ENCODE measurements at regions not wholly inside any gene's neighbourhood (a gene's known extent, or its start where the extent isn't known, plus 50 kb on each side); places are given as distances from the start of the nearest gene placed in this dataset.
A peak's percentile ranks its signal among the peaks of the same experiment; 100 is the strongest.

- peak; percentile 26 for DNase-seq (ENCODE audit: low read depth)
Observed at GRCh38 chr10:33612116-33612515, 277.6 kb upstream of the NRP1 start.

DNA sequence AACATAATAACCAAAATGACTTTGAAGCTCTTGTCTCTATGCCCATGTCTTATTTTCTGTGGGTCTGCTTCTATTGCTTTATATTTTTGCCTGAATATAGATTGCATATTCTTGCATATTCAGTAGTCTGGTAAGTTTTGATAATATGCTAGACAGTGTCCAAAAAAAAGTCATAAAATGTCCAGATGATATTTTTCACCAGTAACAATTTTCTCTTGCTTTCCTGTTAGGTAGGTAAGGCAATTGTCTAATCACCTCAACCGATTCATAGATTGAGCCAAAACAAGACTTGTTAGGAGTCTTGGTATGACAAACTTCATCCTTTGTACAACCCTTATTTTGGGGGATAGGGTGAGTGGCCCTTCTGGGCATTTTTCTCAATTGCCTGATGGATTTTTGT, 277.0 kb upstream of the NRP1 start:
- DNase-seq (ENCODE audit: low read depth), result no peak

DNA sequence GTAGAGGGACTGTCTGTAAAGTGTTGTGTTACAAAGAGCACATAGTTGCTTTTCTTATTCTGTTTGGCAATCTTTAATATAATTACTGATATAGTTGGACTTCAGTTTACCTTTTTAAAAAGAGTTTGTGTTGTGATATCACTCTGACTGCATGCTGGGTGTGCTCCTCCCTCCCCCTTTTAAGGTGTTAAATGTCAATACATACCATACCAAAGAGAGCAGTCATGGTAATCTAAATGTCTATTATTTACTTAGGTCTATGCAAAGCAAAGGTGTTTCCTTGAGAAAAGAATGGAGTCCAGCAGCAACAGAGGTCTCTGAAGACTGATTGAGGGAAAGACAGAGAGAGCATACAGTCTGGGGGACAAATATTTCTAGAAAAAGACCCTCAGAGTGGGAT, 275.1 kb upstream of the NRP1 start:
- no peak for DNase-seq (ENCODE audit: low read depth)

DNA sequence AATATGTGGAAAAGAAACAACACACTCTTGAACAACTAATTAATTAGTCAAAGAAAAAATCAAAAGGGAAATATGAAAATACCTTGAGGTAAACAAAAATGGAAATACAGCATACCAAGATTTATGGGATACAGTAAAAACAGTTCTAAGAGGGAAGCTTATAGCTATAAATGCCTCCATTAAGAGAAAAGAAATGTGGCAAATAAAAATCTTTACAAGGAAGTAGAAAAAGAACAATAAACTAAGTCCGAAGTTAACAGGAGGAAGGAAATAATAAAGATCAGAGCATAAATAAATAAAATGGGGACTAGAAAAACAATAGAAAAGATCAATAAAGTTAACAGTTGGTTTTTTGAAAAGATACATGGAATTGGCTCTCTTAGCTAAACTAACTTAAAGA, 267.8 kb upstream of the NRP1 start:
- DNase-seq (ENCODE audit: low read depth), result no peak

DNA sequence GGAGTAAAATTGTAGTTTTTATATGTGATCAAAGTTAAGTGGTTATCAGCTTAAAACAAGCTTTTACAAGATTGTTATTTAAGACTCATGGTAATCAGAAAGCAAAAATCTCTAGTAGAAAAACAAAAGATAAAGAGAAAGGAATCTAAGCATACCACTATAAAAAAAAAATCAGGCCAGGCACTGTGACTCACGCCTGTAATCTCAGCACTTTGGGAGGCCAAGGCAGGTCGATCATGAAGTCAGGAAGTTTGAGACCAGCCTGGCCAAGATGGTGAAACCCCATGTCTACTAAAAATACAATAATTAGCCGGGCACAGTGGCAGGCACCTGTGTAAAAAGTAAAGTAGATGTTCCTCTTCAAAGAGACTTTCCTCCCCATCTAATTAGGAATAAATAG, 265.9 kb upstream of the NRP1 start:
- DNase-seq (ENCODE audit: low read depth), result peak; percentile 62

DNA sequence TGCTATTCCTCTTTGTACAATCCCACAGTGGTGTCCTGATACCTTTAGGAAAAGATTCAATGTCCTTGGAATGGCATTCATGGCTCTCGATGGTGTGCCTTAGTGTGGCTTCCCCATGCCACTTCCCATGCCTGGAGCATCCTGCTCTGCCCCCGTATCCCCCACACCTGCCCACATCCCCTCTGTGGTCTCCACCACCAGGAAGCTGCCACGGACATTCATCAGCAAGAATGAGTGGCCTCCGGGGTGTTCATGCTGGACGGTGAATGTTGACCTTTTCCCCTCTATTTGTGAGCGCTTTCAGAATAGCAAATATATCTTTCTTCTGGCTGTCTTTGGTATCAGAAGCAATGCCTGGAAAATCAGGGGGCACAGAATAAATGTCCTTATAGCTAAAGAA, 262.0 kb upstream of the NRP1 start:
- DNase-seq (ENCODE audit: low read depth), result peak; percentile 21

DNA sequence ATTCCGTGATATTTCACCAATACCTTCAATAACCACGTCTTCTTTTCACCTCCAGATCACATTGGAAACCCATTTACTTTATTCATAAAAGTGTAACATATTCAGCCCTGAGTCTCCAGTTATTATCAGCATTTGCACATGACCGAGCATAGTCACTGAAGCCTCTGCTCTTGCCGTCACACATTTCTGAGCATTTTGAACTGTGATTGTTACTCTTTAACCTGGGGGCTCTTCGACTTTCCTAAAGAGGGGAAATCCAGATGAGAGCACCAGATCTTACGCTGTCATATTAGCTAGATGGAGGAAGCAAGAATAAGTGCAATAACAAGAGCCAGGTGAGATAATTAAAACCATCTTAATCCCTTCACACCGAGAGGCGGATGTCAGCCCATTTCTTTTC, 260.0 kb upstream of the NRP1 start:
- no peak for DNase-seq (ENCODE audit: low read depth)

DNA sequence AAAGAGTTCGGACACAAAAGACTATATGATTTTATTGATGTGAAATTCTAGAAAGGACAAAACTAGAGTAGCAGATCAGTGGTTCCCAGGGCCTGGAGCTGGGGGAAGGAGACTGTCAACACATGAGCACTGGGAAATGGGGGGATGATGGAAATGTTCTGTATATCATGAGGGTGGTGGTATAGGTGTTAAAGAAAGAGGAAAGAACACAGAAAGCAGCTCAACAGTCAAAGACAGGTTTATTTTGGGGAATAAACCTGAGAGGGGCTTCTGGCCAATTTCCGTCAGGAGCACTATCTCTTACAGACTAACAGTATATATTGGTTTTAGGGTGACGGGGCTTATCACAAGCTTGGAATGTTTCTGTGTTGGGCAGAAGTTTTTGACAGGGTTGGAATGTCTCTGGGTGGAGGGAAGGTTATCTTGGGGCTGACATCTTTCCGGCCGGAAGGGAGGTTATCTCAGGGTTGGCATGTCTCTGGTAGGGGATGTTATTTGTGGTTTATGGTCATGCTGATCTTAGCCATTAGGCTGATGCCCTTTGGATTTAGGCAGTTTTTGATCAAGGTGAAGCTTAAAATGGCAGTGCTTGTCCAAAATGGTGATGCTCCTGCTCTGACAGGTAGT, 254.6 kb upstream of the NRP1 start:
- no peak for DNase-seq (ENCODE audit: low read depth)

- peak; percentile 76 for DNase-seq (ENCODE audit: low read depth)
Observed at GRCh38 chr10:33584596-33584995, 250.1 kb upstream of the NRP1 start.

DNA sequence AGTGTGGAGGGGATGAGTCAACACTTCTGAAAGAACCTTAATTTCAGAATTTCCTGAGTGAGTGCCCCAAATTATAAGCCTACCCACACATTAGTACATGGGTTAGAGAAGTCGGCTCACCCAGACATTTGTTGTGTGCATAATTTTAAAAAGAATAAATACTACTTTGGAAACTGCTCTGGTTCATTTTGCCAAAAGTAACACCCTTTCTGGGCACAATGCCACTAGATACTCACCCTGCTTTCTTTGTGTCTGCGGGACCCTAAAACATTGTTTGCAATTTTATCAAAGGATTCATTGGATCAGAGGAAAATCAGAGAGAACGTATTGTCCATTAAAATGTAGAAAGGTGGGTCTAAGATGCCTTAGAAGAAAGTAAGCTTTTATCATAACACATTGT, 245.5 kb upstream of the NRP1 start:
- no peak for DNase-seq (ENCODE audit: low read depth)

GRCh38 chr10:33573606-33574005, 239.1 kb upstream of the NRP1 start:
- no peak for DNase-seq (ENCODE audit: low read depth)

DNA sequence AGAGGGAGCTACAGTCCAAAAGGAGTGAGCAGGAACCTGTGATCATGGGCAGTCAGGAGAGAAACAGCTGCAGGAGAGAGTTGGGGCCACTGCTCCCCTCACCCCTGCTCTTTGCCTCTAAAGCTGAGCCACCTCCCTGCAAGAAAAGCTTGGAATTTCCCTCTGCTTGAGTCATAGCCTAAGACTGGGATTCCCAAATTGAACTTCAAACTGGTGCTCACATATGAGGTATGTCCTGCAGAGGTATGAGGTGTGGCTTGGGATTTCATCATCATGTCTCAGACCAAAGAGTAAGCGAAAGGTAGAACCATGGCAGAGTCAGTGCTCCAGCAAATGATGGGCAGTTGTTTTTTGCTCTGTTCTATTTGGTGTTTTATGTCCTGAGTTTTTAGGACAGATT, 237.1 kb upstream of the NRP1 start:
- DNase-seq (ENCODE audit: low read depth), result peak; percentile 30

DNA sequence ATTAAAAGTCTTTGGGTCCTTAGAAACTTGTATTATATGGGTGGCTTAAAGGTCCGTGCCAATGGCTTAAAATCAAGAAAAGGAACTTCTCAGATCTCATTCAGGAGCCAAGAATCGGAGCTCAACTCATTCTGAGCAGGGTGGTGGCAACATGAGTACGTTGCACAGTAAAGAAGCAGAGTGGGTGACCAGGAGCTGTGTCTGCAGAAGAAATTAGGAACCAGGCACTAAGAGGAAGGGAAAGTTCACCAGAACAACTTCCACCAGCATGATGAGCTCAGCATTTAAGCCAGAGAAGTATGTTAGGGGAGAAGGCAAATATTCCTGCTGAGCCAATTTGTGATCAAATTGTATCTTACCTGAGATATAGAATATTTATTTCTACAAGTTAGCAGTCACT, 236.0 kb upstream of the NRP1 start:
- DNase-seq (ENCODE audit: low read depth), result no peak

DNA sequence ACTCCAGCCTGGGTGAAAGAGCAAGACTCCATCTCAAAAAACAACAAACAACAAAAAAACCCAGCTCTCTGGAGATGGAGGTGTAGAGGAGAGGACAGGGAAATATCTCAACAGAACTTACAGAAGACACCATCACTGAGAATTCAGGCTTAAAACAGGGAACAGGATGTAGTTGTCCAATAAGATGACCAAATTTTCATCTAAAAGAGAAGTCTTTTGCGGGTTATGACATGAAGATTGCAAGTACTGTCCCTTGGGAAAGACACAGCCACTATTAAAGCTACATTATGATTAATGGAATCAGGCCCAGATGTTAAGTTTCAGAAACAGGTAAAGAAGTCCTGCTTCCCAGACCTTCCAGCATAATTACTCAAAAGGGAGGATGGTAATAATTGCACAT, 235.2 kb upstream of the NRP1 start:
- DNase-seq (ENCODE audit: low read depth), result no peak

DNA sequence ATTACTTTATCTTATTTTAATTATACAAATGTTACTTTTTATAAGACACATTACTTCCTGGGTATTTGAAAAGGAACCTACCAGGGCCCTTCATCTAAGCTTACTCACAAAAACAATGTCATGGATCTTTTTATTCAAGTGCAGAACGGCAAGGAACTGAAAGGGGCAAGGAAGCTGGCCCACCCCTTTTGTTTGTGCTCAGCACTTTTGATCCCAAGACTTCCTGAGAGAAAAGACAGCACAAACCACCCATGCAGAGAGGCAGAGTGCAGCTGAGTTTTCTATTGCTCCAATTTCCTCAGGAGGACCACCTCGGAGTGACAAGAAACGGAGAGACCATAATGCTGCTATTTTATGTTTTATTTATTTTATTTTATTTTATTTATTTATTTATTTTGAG, 232.0 kb upstream of the NRP1 start:
- no peak for DNase-seq (ENCODE audit: low read depth)

GRCh38 chr10:33566001-33566400, 231.5 kb upstream of the NRP1 start:
- DNase-seq (ENCODE audit: low read depth), result peak; percentile 27

DNA sequence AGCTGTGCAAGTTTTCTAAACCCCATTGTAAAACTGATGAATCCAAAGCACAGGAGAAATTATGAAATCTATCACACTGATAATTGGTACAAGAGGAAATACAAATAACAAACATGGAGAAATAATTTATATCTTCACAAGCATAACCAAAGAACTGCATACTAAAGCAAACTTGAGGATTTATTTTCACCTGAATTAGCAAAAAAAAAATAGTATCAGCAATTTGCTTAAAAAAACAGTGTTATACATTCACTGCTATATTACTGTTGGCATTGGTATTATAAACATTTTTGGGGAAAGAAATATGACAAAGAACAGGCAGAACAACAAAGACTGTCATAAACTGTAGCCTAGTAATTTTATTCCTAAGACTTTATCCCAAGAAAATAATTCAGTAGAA, 230.8 kb upstream of the NRP1 start:
- no peak for DNase-seq (ENCODE audit: low read depth)

- peak; percentile 60 for DNase-seq (ENCODE audit: low read depth)
Observed at GRCh38 chr10:33559105-33559504, 224.6 kb upstream of the NRP1 start.

DNA sequence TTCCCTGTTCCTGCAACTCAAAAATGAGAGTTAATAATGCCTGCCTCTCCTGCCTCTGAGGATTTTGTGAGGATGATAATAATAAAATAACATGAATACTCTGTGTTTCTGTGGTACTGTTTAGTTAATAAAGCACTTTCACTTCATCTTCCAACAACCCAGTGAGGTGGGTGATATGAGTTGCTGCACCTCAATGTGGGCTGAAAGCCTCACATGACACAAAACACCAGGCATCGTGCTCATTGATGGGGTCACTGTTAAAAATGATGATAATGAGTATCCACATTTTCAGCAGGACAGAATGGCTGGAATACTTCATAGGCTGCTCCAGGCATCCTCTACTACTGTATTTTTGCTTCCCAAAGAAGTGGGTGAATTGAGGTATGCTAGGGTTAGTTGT, 222.8 kb upstream of the NRP1 start:
- DNase-seq (ENCODE audit: low read depth), result no peak

GRCh38 chr10:33556620-33557019, 222.2 kb upstream of the NRP1 start:
- DNase-seq (ENCODE audit: low read depth), result no peak

GRCh38 chr10:33556103-33556502, 221.6 kb upstream of the NRP1 start:
- DNase-seq (ENCODE audit: low read depth), result no peak

DNA sequence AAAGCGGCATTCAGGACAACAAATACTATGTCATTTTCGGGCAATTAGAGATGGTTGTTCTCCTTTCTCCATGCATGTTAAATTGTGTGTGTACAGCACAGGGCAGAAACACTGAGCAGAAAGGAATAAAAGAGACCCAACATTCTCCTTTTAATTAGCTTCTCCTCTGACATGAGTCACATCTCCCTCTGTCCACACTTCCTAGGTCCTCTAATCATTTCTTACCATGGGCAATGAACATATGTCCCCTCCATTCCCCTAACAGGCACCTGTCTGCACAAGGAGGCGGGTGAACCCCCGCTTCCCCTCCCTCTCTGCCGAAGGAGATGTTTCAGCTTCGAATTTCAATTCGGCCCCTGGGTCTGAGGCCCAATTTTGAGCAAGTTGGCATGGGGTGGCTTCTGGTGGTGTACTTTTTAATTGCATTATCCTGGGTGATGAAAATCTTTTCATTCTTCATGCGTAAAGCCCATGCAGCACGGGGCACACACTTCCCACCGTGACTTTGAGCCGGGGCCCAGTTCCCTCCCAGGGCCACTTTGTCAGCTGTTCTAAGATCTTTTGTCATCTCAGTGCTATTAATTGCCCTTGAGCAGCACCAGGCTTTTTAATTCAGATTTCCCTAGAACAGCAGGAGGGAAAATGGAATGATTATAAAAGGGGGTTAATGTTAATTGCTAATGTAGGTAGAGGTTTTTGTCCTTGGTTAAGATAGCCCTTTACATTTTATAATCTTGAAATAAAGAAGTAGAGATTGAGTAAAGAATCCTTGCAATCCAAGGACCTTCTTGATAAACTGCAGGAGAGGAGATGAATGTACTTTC, 219.5 kb upstream of the NRP1 start:
- no peak for DNase-seq (ENCODE audit: low read depth)

DNA sequence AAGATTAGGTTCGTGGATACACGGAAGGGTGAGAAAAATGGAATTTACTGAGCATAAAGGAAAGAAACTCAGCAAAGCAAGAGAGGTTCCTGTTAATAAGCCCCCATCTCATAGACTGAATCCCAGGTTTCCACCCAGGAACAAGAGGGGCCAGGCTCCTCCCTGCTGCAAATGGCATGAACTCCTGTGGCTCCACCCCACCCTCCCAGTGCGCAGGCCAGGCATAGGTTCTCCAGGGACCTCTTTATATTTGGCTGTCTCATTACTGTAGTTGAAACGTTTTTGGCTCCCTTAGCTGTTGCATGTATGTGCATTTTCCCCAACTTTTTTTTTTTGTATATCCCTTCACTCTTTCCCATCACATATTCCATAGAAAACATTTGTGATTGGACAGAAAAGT, 217.8 kb upstream of the NRP1 start:
- no peak for DNase-seq (ENCODE audit: low read depth)

DNA sequence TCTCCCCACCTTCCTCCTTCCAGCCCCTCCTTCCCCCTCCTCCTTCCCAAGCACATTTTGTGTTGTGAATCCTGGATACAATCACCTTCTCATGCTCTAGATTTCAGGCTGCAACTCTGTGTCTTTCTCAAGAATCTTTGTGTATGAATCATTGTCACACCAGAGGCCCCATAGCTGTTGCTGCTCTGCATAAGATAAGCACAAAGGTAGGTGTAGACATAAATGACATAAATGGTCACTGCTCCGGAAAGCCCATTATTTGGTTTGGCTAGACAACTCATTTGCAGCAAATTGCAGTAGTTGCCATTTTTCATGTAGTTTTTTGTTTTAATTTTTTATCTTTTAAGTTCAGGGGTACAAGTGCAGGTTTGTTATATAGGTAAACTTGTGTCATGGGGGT, 216.3 kb upstream of the NRP1 start:
- no peak for DNase-seq (ENCODE audit: low read depth)
